22Rv1 (cell line): ENCODE measurements at regions not wholly inside any gene's neighbourhood (a gene's known extent, or its start where the extent isn't known, plus 50 kb on each side); places are given as distances from the start of the nearest gene placed in this dataset.

ENCODE experiments used
- ZFX ChIP-seq: fragments of 450-650 bp; IDR thresholded peaks from 2 replicates; pipeline ENCODE4 v1.6.1; 2017; ENCODE audit warnings: antibody characterized with exemption, borderline replicate concordance
- TF ChIP-seq, protein P1 (sequence below): fragments of 450-650 bp; IDR thresholded peaks from 2 replicates; pipeline ENCODE4 v1.5.1; 2017; ENCODE audit warnings: mild to moderate bottlenecking

DNA sequence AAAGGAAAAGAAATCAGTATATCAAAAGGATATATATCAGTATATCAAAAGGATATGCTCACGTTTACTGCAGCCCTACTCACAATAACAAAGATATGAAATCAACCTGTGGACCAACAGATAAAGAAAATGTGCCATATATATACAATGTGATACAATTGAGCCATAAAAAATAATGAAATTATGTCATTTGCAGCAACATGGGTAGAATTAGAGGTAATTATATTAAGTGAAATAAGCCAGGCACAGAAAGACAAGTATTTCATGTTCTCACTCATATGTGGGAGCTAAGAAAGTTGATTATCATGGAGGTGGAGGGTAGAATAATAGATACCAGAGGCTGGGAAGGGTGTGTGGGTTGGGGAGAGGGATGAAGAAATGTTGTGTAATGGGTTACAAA, 102.9 kb upstream of the MARCKS start:
- TF ChIP-seq, protein P1, sequence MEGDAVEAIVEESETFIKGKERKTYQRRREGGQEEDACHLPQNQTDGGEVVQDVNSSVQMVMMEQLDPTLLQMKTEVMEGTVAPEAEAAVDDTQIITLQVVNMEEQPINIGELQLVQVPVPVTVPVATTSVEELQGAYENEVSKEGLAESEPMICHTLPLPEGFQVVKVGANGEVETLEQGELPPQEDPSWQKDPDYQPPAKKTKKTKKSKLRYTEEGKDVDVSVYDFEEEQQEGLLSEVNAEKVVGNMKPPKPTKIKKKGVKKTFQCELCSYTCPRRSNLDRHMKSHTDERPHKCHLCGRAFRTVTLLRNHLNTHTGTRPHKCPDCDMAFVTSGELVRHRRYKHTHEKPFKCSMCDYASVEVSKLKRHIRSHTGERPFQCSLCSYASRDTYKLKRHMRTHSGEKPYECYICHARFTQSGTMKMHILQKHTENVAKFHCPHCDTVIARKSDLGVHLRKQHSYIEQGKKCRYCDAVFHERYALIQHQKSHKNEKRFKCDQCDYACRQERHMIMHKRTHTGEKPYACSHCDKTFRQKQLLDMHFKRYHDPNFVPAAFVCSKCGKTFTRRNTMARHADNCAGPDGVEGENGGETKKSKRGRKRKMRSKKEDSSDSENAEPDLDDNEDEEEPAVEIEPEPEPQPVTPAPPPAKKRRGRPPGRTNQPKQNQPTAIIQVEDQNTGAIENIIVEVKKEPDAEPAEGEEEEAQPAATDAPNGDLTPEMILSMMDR = no peak
- no peak for TF ChIP-seq ZFX
